Stomach (tissue), 8 donors: ENCODE measurements at regions not wholly inside any gene's neighbourhood (a gene's known extent, or its start where the extent isn't known, plus 50 kb on each side); places are given as distances from the start of the nearest gene placed in this dataset.

Experiments
- DNase-seq, 2 donors: peaks; one replicate each; pipeline versions ENCODE4 v3.0.0 to v3.0.0-alpha.2; 2013 to 2019
- H3K27ac ChIP-seq, 5 donors: fragments of 200-600 bp in 4 of 5; sonication (generic) in 4 of 5; one replicate each; pipeline ENCODE4 v1.5.1; 2013 to 2019; ENCODE audit warnings: mild to moderate bottlenecking in 1 of 5, moderate library complexity in 1 of 5
- H3K27me3 ChIP-seq, 3 donors: fragments of 200-600 bp; sonication (generic); one replicate each; pipeline ENCODE4 v1.5.1; 2017 to 2019; ENCODE audit warnings: mixed run types in 1 of 3
- H3K36me3 ChIP-seq, 4 donors: fragments of 200-600 bp; sonication (generic); 1 replicate in 3 of 4; 2 replicates in 1 of 4; pipeline ENCODE4 v1.5.1; 2016 to 2019
- H3K4me1 ChIP-seq, 4 donors: fragments of 200-600 bp; sonication (generic); one replicate each; pipeline ENCODE4 v1.5.1; 2016 to 2019
- H3K4me3 ChIP-seq, 4 donors: fragments of 200-600 bp; sonication (generic) in 3 of 4; one replicate each; pipeline ENCODE4 v1.5.1; 2016 to 2019; ENCODE audit warnings: mild to moderate bottlenecking in 1 of 4
- H3K9me3 ChIP-seq, 4 donors: fragments of 200-600 bp; sonication (generic); one replicate each; pipeline ENCODE4 v1.5.1; 2016 to 2019
- CTCF ChIP-seq, 7 experiments: fragments of 450-650 bp in 4 of 7; fragments of 200-600 bp in 3 of 7; sonication (generic) in 3 of 7; IDR thresholded peaks; one replicate each; pipeline ENCODE4 v1.5.1; 2016 to 2019; ENCODE audit warnings: antibody characterized with exemption in 7 of 7, control low read depth in 2 of 7, mild to moderate bottlenecking in 1 of 7
- EP300 ChIP-seq: sonication (generic); formaldehyde crosslinking; IDR thresholded peaks from one replicate; pipeline ENCODE4 v1.6.1; 2017; ENCODE audit warnings: antibody characterized with exemption
- POLR2A ChIP-seq, 4 donors: fragments of 450-650 bp; IDR thresholded peaks; one replicate each; pipeline ENCODE4 v1.6.1; 2016; ENCODE audit warnings: antibody characterized with exemption in 4 of 4, control low read depth in 2 of 4, mild to moderate bottlenecking in 1 of 4, moderate library complexity in 1 of 4
- POLR2AphosphoS5 ChIP-seq, 3 donors: sonication (generic); formaldehyde crosslinking; IDR thresholded peaks; one replicate each; pipeline ENCODE4 v1.6.1; 2016; ENCODE audit warnings: antibody characterized with exemption in 3 of 3
- WGBS, 5 donors: extraction: QIAGEN DNeasy Blood & Tissue Kit in 3 of 5; methylation state at CpG; one replicate each; pipeline versions ENCODE4 v1.1.5 to v1.1.7; 2013 to 2018; 5-methylcytosine and 5-hydroxymethylcytosine counted together
- intact Hi-C: fragments of 100-400 bp; cut with DNase I; formaldehyde crosslinking; loops from one replicate; pipeline ENCODE4 v1.15.1; 2023; ENCODE audit warnings: low total_unique reads
- donor health status: healthy with polysubstance abuse.
- donor health status: Bipolar disorder and iron deficiency.
- donor health status: healthy.

- H3K27me3 ChIP-seq, result no peaks in the 10 kb centered on the region
- no peak overlapping the region for H3K4me3 ChIP-seq
- WGBS, 5 donors, result 42 to 54% (median 50%) methylated on average over 3 of the region's 3 CpGs
- H3K4me1 ChIP-seq, result no peaks in the 10 kb centered on the region
- no peak for DNase-seq
- H3K9me3 ChIP-seq, result peaks cover 0 to 7% (median 0%) of the 10 kb centered on the region in 4 donors
- intact Hi-C loops, result no loop called here
- H3K36me3 ChIP-seq, result no peaks in the 10 kb centered on the region
- no peak overlapping the region for H3K27ac ChIP-seq
- no peak for TF ChIP-seq EP300
- no peak for TF ChIP-seq POLR2AphosphoS5 (IDR thresholded peaks at IDR 0.05)
- no peak for TF ChIP-seq CTCF (IDR thresholded peaks at IDR 0.05)
- no peak for TF ChIP-seq POLR2A (IDR thresholded peaks at IDR 0.05)
Measured at GRCh38 chr3:106942051-106942450, 435.2 kb upstream of the CCDC54 start.

GRCh38 chr3:106943071-106943470 is 434.2 kb upstream of the CCDC54 start:
- DNase-seq, result no peak
- intact Hi-C loops, result no loop called here
- TF ChIP-seq EP300 (no peak), POLR2AphosphoS5 (IDR thresholded peaks at IDR 0.05) (no peak), CTCF (IDR thresholded peaks at IDR 0.05) (no peak), POLR2A (IDR thresholded peaks at IDR 0.05) (no peak)
- no peaks in the 10 kb centered on the region for H3K4me1 ChIP-seq
- H3K27ac ChIP-seq, result no peak overlapping the region
- no peaks in the 10 kb centered on the region for H3K36me3 ChIP-seq
- H3K9me3 ChIP-seq, result peaks cover 0 to 7% (median 0%) of the 10 kb centered on the region in 4 donors
- H3K4me3 ChIP-seq, result no peak overlapping the region
- no peaks in the 10 kb centered on the region for H3K27me3 ChIP-seq

- no peak for TF ChIP-seq POLR2AphosphoS5 (IDR thresholded peaks at IDR 0.05)
- no peak for TF ChIP-seq POLR2A (IDR thresholded peaks at IDR 0.05)
- TF ChIP-seq CTCF (IDR thresholded peaks at IDR 0.05), result no peak
- TF ChIP-seq EP300, result no peak
- Histone ChIP-seq H3K36me3 (no peaks in the 10 kb centered on the region), H3K27ac (no peak overlapping the region), H3K4me3 (no peak overlapping the region), H3K4me1 (no peaks in the 10 kb centered on the region), H3K9me3 (no peaks in the 10 kb centered on the region), H3K27me3 (no peaks in the 10 kb centered on the region)
- DNase-seq, result peak in 1 of 2 donors; percentile 23
- WGBS, 5 donors, result 72 to 79% (median 75%) methylated on average over 6 of the region's 6 CpGs
- intact Hi-C loops, result no loop called here
Measured at GRCh38 chr3:106945435-106945834, 431.8 kb upstream of the CCDC54 start.

- intact Hi-C loops, result no loop called here
Measured at GRCh38 chr3:106946866-106947265, 430.4 kb upstream of the CCDC54 start.

More at GRCh38 chr3:106946866-106947265, 430.4 kb upstream of the CCDC54 start:
- Histone ChIP-seq H3K36me3 (no peaks in the 10 kb centered on the region), H3K27ac (no peak overlapping the region), H3K4me1 (no peaks in the 10 kb centered on the region), H3K4me3 (no peak overlapping the region), H3K27me3 (no peaks in the 10 kb centered on the region), H3K9me3 (no peaks in the 10 kb centered on the region)
- WGBS, 5 donors, result 32 to 44% (median 35%) methylated on average over 3 of the region's 3 CpGs
- TF ChIP-seq POLR2A (IDR thresholded peaks at IDR 0.05) (no peak), EP300 (no peak), POLR2AphosphoS5 (IDR thresholded peaks at IDR 0.05) (no peak), CTCF (IDR thresholded peaks at IDR 0.05) (no peak)
- DNase-seq, result no peak
